OCI-LY3 (cell line): ENCODE measurements at regions not wholly inside any gene's neighbourhood (a gene's known extent, or its start where the extent isn't known, plus 50 kb on each side); places are given as distances from the start of the nearest gene placed in this dataset.

Experiments
- H2AFZ ChIP-seq: fragments of 200-600, 300-600 bp; shearing (Covaris generic); 2 replicates; pipeline ENCODE4 v1.6.0; 2014; ENCODE audit warnings: antibody characterized with exemption, low read depth, low read length
- H3K27ac ChIP-seq: fragments of 200-600, 300-600 bp; sonication (generic); 2 replicates; pipeline ENCODE4 v1.5.1; 2014; ENCODE audit warnings: mild to moderate bottlenecking, low read length, moderate library complexity, mixed read lengths
- H3K27me3 ChIP-seq: fragments of 200-600, 300-600 bp; sonication (generic); 2 replicates; pipeline ENCODE4 v1.6.1; 2014; ENCODE audit warnings: low read depth, low read length, mixed read lengths
- H3K36me3 ChIP-seq: fragments of 200-600, 300-600 bp; sonication (generic); replicated peaks from 2 replicates; pipeline ENCODE3; 2014; ENCODE audit warnings: low read depth, low read length, mixed read lengths
- H3K4me1 ChIP-seq: fragments of 300-600, 200-600 bp; sonication (generic); 2 replicates; pipeline ENCODE4 v1.6.1; 2014; ENCODE audit warnings: low read length, mixed read lengths
- H3K4me2 ChIP-seq: fragments of 200-600, 300-600 bp; sonication (generic); 2 replicates; pipeline ENCODE4 v1.6.1; 2014; ENCODE audit warnings: low read length, mixed read lengths
- H3K4me3 ChIP-seq: fragments of 300-600, 200-600 bp; sonication (generic); 2 replicates; pipeline ENCODE4 v1.5.1; 2014; ENCODE audit warnings: antibody characterized with exemption, mild to moderate bottlenecking, low read length, moderate library complexity
- H3K79me2 ChIP-seq: fragments of 300-600, 200-600 bp; shearing (Covaris generic); 2 replicates; pipeline ENCODE4 v1.6.1; 2014; ENCODE audit warnings: mild to moderate bottlenecking, low read length, mixed read lengths
- H3K9ac ChIP-seq: fragments of 300-600, 200-600 bp; shearing (Covaris generic); 2 replicates; pipeline ENCODE4 v1.6.0; 2014; ENCODE audit warnings: mild to moderate bottlenecking, low read length, moderate library complexity
- H3K9me3 ChIP-seq: fragments of 200-600, 300-600 bp; shearing (Covaris generic); 2 replicates; pipeline ENCODE4 v1.6.1; 2014; ENCODE audit warnings: low read length, mixed read lengths; ENCODE audit not compliant: insufficient read depth
- H4K20me1 ChIP-seq: fragments of 200-600, 300-600 bp; sonication (generic); 2 replicates; pipeline ENCODE4 v1.6.1; 2016; ENCODE audit warnings: low read length, mixed read lengths; ENCODE audit not compliant: insufficient read depth
- EZH2phosphoT487 ChIP-seq: fragments of 200-600 bp; shearing (Covaris generic); IDR thresholded peaks from 2 replicates; pipeline ENCODE4 v1.6.1; 2018; ENCODE audit warnings: antibody characterized with exemption, mixed run types, low read depth
- TF ChIP-seq, protein P1 (sequence below): fragments of 200-600, 300-600 bp; sonication (generic); IDR thresholded peaks from 2 replicates; pipeline ENCODE4 v1.5.1; 2014; ENCODE audit warnings: antibody characterized with exemption, low read length, low read depth

DNA sequence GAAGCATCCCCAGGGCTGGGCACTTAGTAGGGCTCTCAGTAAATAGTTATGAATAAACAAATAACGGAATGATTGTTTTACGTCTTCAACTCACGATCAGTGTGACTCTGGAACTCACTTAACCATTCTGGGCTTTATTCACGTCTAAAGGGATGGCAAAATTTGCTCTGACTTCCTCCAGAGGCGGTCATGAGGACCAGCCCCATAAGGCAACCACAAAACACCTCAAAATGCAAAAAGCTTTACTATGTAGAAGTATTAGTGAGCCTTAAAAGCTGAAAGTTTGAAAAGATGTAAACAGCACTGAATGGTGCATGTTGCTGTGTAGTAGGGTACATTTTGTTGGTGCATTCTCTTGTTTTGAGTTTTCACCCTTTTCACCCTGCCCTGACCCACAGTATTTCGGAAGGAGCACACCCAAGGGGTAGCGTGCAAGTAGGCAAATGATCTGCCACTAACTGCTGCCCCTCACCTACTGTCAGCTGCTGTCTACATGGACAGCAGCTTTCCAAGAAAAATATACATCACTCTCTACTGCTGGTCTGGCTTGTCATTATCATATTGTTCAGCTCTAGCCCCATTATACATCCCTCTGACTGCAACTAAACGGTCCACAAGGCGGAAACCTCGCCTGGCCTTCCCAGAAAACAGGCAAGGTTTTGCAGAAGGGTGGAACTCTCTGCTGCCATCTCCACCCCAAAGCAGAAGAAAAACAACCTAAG, 308.5 kb upstream of the PROK2 start:
- no peaks in the 10 kb centered on the region for H3K79me2 ChIP-seq

DNA sequence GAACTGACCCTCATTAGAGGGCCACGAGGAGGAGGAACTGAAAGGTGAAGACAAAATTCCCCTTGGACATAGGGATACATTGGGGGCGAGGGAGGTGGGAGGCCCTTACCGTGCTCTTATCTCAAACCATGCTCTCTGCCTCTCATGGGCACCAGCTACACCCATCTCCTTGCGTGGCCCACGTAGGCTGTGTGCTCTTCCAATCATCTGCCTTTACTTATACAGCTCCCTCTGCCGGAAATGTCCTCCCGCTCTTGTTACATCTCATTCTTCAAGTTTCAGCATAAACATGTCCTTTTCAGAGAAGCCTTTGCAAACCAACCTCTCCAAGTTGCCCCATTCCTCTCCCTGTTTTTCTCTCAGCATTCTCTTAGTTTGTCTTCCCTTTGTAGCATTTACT, 307.8 kb upstream of the PROK2 start:
- no peaks in the 10 kb centered on the region for H3K9me3 ChIP-seq
- no peak overlapping the region for H3K27ac ChIP-seq
- no peak overlapping the region for H3K4me3 ChIP-seq
- H3K27me3 ChIP-seq, result peaks cover 85% of the 10 kb centered on the region
- H2AFZ ChIP-seq, result no peak overlapping the region
- peaks cover 18% of the 10 kb centered on the region for H3K4me1 ChIP-seq
- TF ChIP-seq EZH2phosphoT487, result no peak
- TF ChIP-seq, protein P1, sequence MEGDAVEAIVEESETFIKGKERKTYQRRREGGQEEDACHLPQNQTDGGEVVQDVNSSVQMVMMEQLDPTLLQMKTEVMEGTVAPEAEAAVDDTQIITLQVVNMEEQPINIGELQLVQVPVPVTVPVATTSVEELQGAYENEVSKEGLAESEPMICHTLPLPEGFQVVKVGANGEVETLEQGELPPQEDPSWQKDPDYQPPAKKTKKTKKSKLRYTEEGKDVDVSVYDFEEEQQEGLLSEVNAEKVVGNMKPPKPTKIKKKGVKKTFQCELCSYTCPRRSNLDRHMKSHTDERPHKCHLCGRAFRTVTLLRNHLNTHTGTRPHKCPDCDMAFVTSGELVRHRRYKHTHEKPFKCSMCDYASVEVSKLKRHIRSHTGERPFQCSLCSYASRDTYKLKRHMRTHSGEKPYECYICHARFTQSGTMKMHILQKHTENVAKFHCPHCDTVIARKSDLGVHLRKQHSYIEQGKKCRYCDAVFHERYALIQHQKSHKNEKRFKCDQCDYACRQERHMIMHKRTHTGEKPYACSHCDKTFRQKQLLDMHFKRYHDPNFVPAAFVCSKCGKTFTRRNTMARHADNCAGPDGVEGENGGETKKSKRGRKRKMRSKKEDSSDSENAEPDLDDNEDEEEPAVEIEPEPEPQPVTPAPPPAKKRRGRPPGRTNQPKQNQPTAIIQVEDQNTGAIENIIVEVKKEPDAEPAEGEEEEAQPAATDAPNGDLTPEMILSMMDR, result peak; percentile 60
- H3K9ac ChIP-seq, result no peak overlapping the region
- peaks cover 38% of the 10 kb centered on the region; the same call in 1 of the 2 replicates for H4K20me1 ChIP-seq
- H3K79me2 ChIP-seq, result no peaks in the 10 kb centered on the region
- H3K36me3 ChIP-seq, result no peaks in the 10 kb centered on the region
- H3K4me2 ChIP-seq, result no peak overlapping the region

More for the DNA sequence above, 308.5 kb upstream of the PROK2 start:
- no peak overlapping the region for H2AFZ ChIP-seq
- H3K9ac ChIP-seq, result no peak overlapping the region
- no peaks in the 10 kb centered on the region for H3K36me3 ChIP-seq
- peaks cover 91% of the 10 kb centered on the region for H3K27me3 ChIP-seq
- no peak for TF ChIP-seq EZH2phosphoT487
- TF ChIP-seq, protein P1, result no peak
- no peak overlapping the region for H3K4me3 ChIP-seq
- H3K4me1 ChIP-seq, result peaks cover 18% of the 10 kb centered on the region
- no peak overlapping the region for H3K4me2 ChIP-seq
- H3K27ac ChIP-seq, result no peak overlapping the region
- H3K9me3 ChIP-seq, result no peaks in the 10 kb centered on the region
- H4K20me1 ChIP-seq, result peaks cover 43% of the 10 kb centered on the region

DNA sequence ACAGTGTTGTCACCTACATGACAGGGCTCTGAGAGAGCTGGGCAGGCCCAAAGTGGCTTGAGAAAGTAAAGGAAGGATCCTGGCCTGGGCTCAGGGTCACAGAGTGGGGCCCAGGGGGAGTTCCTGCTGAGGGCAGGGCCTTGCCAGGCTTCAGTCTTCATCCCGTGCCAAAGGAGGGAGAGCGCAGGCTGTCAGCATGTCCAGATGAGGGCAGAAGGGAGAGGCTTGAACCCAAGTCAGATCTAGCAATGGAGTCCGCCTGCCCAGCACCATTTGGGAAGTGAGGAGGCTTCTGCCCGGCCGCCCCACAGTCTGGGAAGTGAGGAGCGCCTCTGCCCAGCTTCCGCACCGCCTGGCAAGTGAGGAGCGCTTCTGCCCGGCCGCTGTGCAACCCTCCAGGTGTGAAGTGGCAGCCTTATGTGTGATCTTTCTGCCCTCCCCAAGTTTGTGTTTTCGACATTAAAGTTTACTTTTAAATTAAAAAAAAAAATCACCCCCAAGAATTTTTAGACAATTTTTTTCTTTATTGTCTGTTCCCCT, 303.6 kb upstream of the PROK2 start:
- Histone ChIP-seq H4K20me1 (peaks cover 34% of the 10 kb centered on the region), H3K9ac (no peak overlapping the region), H3K9me3 (no peaks in the 10 kb centered on the region), H3K4me1 (peaks cover 16% of the 10 kb centered on the region), H3K4me3 (no peak overlapping the region), H3K79me2 (no peaks in the 10 kb centered on the region), H3K27ac (no peak overlapping the region), H2AFZ (no peak overlapping the region), H3K36me3 (no peaks in the 10 kb centered on the region), H3K27me3 (peaks cover 81% of the 10 kb centered on the region), H3K4me2 (no peak overlapping the region)
- TF ChIP-seq, protein P1, result no peak
- no peak for TF ChIP-seq EZH2phosphoT487

DNA sequence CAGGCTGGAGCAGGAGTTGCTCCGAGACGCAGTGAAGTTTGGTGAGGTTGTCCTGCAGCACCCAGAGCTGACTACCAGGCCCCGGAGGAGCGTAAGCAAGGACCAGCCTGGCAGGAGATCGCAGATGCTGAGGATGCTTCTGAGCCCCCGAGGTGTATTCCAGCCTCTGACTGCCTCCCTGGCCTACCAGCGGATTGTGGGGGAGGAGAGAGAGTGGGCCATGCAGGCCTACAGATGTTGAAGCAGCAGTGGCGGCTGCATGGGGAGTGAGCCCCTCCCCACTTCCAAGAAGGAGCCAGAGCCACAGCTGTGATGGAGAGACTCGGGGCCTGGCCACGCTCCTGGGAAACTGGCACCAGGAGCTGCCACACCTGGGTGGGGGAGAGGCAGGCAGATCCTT, 302.5 kb upstream of the PROK2 start:
- no peak overlapping the region for H3K9ac ChIP-seq
- no peak overlapping the region for H3K27ac ChIP-seq
- H3K4me1 ChIP-seq, result peaks cover 14% of the 10 kb centered on the region
- H3K79me2 ChIP-seq, result no peaks in the 10 kb centered on the region
- H3K9me3 ChIP-seq, result no peaks in the 10 kb centered on the region
- no peak overlapping the region for H3K4me3 ChIP-seq
- no peak overlapping the region for H3K4me2 ChIP-seq
- no peak overlapping the region for H2AFZ ChIP-seq
- H3K27me3 ChIP-seq, result peaks cover 81% of the 10 kb centered on the region
- TF ChIP-seq, protein P1, result no peak
- no peak for TF ChIP-seq EZH2phosphoT487
- no peaks in the 10 kb centered on the region for H3K36me3 ChIP-seq
- peaks cover 25% of the 10 kb centered on the region for H4K20me1 ChIP-seq
